HFFc6 (cell line): ENCODE measurements at regions not wholly inside any gene's neighbourhood (a gene's known extent, or its start where the extent isn't known, plus 50 kb on each side); places are given as distances from the start of the nearest gene placed in this dataset.

ENCODE experiments used
- DNase-seq: peaks from one replicate; pipeline ENCODE4 v3.0.0-alpha.2; 2018
- H3K27ac Mint-ChIP-seq: 2 replicates; pipeline ENCODE4 v1.8.0; 2020; ENCODE audit warnings: mild to moderate bottlenecking, mixed read lengths
- H3K27me3 Mint-ChIP-seq: 2 replicates; pipeline ENCODE4 v1.8.0; 2021; ENCODE audit warnings: mild to moderate bottlenecking, moderate library complexity, mixed read lengths; ENCODE audit not compliant: insufficient read depth
- H3K36me3 Mint-ChIP-seq: 2 replicates; pipeline ENCODE4 v1.8.0; 2021; ENCODE audit warnings: low read depth, mixed read lengths
- H3K4me1 Mint-ChIP-seq: 2 replicates; pipeline ENCODE4 v1.8.0; 2020; ENCODE audit warnings: low read depth, mixed read lengths
- H3K4me3 Mint-ChIP-seq: 2 replicates; pipeline ENCODE4 v1.8.0; 2020; ENCODE audit warnings: mild to moderate bottlenecking, moderate library complexity, mixed read lengths
- H3K9me3 Mint-ChIP-seq: 2 replicates; pipeline ENCODE4 v1.8.0; 2020; ENCODE audit warnings: mild to moderate bottlenecking, mixed read lengths
- TF ChIP-seq, protein P1 (sequence below): fragments of 200-600 bp; sonication (generic); IDR thresholded peaks from 2 replicates; pipeline ENCODE4 v1.5.0; 2021; ENCODE audit warnings: antibody characterized with exemption, mild to moderate bottlenecking

DNA sequence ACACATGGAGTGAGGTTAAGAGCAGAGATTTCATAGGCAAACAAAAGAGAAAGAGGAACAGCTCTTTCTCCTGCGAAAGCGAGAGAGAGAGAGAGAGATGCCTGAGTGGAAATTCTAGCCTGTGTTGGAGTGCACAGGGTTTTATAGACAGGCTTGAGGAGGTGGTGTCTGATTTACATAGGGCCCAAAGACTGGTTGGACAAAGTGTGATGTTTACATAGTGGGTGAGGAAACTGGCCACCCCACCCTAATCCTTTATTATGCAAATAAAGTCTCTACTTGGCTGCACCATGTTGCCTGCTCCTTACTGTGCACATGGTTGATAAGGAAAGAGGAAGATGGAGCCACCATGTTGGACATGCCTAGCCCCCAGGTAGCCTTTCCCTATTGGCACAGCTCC is 967.8 kb upstream of the SORCS1 start:
- TF ChIP-seq, protein P1, sequence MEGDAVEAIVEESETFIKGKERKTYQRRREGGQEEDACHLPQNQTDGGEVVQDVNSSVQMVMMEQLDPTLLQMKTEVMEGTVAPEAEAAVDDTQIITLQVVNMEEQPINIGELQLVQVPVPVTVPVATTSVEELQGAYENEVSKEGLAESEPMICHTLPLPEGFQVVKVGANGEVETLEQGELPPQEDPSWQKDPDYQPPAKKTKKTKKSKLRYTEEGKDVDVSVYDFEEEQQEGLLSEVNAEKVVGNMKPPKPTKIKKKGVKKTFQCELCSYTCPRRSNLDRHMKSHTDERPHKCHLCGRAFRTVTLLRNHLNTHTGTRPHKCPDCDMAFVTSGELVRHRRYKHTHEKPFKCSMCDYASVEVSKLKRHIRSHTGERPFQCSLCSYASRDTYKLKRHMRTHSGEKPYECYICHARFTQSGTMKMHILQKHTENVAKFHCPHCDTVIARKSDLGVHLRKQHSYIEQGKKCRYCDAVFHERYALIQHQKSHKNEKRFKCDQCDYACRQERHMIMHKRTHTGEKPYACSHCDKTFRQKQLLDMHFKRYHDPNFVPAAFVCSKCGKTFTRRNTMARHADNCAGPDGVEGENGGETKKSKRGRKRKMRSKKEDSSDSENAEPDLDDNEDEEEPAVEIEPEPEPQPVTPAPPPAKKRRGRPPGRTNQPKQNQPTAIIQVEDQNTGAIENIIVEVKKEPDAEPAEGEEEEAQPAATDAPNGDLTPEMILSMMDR = no peak
- no peak overlapping the region for H3K27ac Mint-ChIP-seq
- H3K4me3 Mint-ChIP-seq = no peak overlapping the region
- DNase-seq = no peak
- no peaks in the 10 kb centered on the region for H3K4me1 Mint-ChIP-seq
- no peaks in the 10 kb centered on the region for H3K27me3 Mint-ChIP-seq
- H3K9me3 Mint-ChIP-seq = peaks cover 12% of the 10 kb centered on the region
- H3K36me3 Mint-ChIP-seq = no peaks in the 10 kb centered on the region

DNA sequence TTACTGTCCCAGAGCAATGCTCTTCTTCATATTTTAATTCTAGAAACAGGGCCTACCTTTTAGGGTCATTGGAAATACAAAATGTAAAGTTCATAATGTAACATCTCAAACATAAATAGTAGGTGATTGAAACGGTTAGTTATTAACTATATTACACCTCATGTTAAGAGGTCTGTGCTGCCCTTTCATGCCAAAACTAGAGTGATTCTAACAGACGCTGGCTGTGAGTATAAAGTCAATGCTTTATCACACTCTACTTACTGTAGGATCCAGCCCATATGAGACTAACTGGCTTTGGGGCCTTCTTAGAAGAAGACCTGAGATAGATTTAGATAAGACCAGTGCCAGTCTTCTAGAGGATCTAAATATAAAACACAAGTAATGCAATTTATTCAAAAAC is 966.1 kb upstream of the SORCS1 start:
- Mint-ChIP-seq H3K36me3 (no peaks in the 10 kb centered on the region), H3K4me1 (no peaks in the 10 kb centered on the region), H3K27ac (no peak overlapping the region)

DNA sequence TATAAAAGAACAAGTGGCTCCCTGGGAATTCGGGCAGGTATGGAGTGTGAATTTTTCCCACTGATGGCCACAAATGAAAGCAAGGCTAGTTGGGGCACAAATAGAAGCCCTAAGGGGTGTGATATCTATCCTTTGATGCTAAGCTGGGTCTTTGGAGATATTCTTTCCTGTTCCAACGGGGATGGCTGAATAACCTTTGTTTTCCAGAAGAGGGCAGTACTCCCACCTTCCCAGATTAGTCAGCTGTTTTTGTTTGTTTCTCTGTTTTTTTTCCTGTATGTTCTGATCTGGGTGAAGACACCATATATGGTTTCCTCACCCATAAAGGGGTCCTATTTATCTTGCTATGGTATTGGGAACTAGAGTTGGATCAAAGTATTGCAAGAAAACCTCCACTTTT is 947.7 kb upstream of the SORCS1 start:
- no peak for DNase-seq

More for the DNA sequence above, 966.1 kb upstream of the SORCS1 start:
- no peak for DNase-seq
- Mint-ChIP-seq H3K27me3 (no peaks in the 10 kb centered on the region), H3K9me3 (peaks cover 12% of the 10 kb centered on the region), H3K4me3 (no peak overlapping the region)
- TF ChIP-seq, protein P1 = no peak

DNA sequence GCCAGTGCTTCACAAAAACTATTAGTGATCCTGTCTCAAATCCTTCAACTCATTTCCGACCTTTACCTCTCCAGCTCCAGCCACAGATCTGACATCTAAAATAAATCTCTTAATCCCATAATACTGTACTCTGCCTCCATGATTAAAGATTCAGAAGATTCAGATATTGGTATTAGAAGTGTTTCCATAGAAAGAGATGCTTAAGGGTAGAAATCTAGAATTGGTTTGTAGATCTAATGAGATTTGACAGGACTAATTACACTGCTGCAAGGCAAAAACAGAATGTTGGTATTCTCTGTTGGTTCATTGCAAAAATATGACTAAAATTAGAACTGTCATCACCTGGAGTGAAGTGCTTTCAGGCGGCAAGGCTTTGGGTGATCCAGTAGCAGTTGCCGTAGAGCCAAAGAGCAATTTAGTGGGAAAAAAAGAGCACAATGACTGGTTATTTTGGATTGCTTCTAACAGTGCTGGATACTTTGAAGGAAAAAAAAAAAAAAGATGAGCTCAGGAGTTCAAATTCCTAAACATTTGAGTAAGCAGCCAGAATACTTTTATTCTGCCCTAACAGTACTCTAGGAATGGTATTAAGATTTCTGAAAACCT is 940.1 kb upstream of the SORCS1 start:
- no peaks in the 10 kb centered on the region for H3K36me3 Mint-ChIP-seq
- H3K4me1 Mint-ChIP-seq = no peaks in the 10 kb centered on the region
- H3K27me3 Mint-ChIP-seq = no peaks in the 10 kb centered on the region; the same call in 1 of the 2 replicates
- H3K27ac Mint-ChIP-seq = no peak overlapping the region
- H3K4me3 Mint-ChIP-seq = no peak overlapping the region
- TF ChIP-seq, protein P1 = no peak
- DNase-seq = no peak
- H3K9me3 Mint-ChIP-seq = peaks cover 35% of the 10 kb centered on the region

More for the DNA sequence above, 947.7 kb upstream of the SORCS1 start:
- H3K27me3 Mint-ChIP-seq = no peaks in the 10 kb centered on the region
- H3K27ac Mint-ChIP-seq = no peak overlapping the region
- TF ChIP-seq, protein P1 = peak; percentile 63; the same call in 1 of the 2 replicates
- H3K4me1 Mint-ChIP-seq = no peaks in the 10 kb centered on the region
- H3K36me3 Mint-ChIP-seq = no peaks in the 10 kb centered on the region
- H3K9me3 Mint-ChIP-seq = peaks cover 20% of the 10 kb centered on the region
- no peak overlapping the region for H3K4me3 Mint-ChIP-seq

DNA sequence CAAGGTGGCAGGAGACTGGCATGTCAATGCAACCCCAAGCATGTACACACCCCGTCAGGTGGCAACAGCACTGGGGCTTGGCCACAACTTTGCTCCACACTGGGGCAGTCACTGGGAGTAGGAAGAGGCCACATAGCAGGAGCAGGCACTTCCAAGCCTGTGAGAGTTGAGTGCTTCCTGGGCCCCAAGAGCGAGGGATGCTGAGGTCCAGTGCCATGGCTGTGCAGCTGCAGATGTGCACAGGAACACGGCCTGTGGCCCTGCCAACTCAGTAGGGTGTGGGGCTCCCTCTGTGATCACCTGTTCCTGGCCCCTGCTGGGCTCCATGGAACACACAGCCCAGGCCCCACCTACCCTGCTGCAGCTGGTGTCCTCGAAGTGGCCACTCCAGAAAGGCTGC is 932.8 kb upstream of the SORCS1 start:
- TF ChIP-seq, protein P1 = no peak
- no peak for DNase-seq
- Mint-ChIP-seq H3K27ac (no peak overlapping the region), H3K9me3 (peaks cover 25% of the 10 kb centered on the region), H3K4me1 (no peaks in the 10 kb centered on the region), H3K27me3 (no peaks in the 10 kb centered on the region), H3K4me3 (no peak overlapping the region), H3K36me3 (no peaks in the 10 kb centered on the region)
